Hepatocyte (in vitro differentiated cells): ENCODE measurements at regions not wholly inside any gene's neighbourhood (a gene's known extent, or its start where the extent isn't known, plus 50 kb on each side); places are given as distances from the start of the nearest gene placed in this dataset.

Source experiments
- DNase-seq: peaks from one replicate; pipeline ENCODE4 v3.0.0-alpha.2; 2016; ENCODE audit warnings: low spot score
- H2AFZ ChIP-seq: fragments of 200-600 bp; sonication (generic); 2 replicates; pipeline ENCODE4 v1.6.0; 2016; ENCODE audit warnings: antibody characterized with exemption, mild to moderate bottlenecking
- H3K27ac ChIP-seq: fragments of 200-600 bp; sonication (generic); 2 replicates; pipeline ENCODE4 v1.5.1; 2016; ENCODE audit warnings: mild to moderate bottlenecking
- H3K27me3 ChIP-seq: fragments of 200-600 bp; sonication (generic); 2 replicates; pipeline ENCODE4 v1.6.1; 2016
- H3K36me3 ChIP-seq: fragments of 200-600 bp; sonication (generic); replicated peaks from 2 replicates; pipeline ENCODE4 v1.5.1; 2016; ENCODE audit warnings: low read depth; ENCODE audit not compliant: insufficient read depth
- H3K4me1 ChIP-seq: fragments of 200-600 bp; sonication (generic); 2 replicates; pipeline ENCODE4 v1.5.1; 2016; ENCODE audit warnings: mild to moderate bottlenecking, moderate library complexity; ENCODE audit not compliant: insufficient read depth
- H3K4me2 ChIP-seq: fragments of 200-600 bp; sonication (generic); 2 replicates; pipeline ENCODE4 v1.6.0; 2016
- H3K4me3 ChIP-seq: fragments of 200-600 bp; sonication (generic); 2 replicates; pipeline ENCODE4 v1.5.1; 2016; ENCODE audit warnings: mild to moderate bottlenecking
- H3K79me2 ChIP-seq: fragments of 200-600 bp; sonication (generic); 2 replicates; pipeline ENCODE4 v1.6.0; 2017; ENCODE audit warnings: mild to moderate bottlenecking
- H3K9me2 ChIP-seq: fragments of 200-600 bp; sonication (generic); replicated peaks from 2 replicates; pipeline ENCODE4 v1.6.0; 2017; ENCODE audit warnings: mild to moderate bottlenecking; ENCODE audit not compliant: insufficient read depth
- H3K9me3 ChIP-seq: fragments of 200-600 bp; sonication (generic); 2 replicates; pipeline ENCODE4 v1.5.1; 2016; ENCODE audit warnings: low read depth, mild to moderate bottlenecking
- H4K20me1 ChIP-seq: fragments of 200-600 bp; sonication (generic); 2 replicates; pipeline ENCODE4 v1.6.0; 2016; ENCODE audit warnings: mild to moderate bottlenecking; ENCODE audit not compliant: insufficient read depth, poor library complexity, severe bottlenecking
- EZH2 ChIP-seq: fragments of 200-600 bp; sonication (generic); IDR thresholded peaks from 2 replicates; pipeline ENCODE4 v1.6.1; 2016; ENCODE audit warnings: antibody characterized with exemption, mild to moderate bottlenecking, borderline replicate concordance
- EZH2phosphoT487 ChIP-seq: fragments of 200-600 bp; sonication (generic); IDR thresholded peaks from one replicate; pipeline ENCODE4 v1.6.1; 2018; ENCODE audit warnings: antibody characterized with exemption, mild to moderate bottlenecking, low read depth, moderate library complexity; ENCODE audit not compliant: unreplicated experiment, severe bottlenecking
- WGBS: methylation state at CpG from one replicate; pipeline ENCODE4 v1.1.6; 2016; ENCODE audit warnings: low lambda C conversion rate; ENCODE audit errors: missing lambda C conversion rate; 5-methylcytosine and 5-hydroxymethylcytosine counted together
- TF ChIP-seq, protein P1 (sequence below): fragments of 200-600 bp; sonication (generic); IDR thresholded peaks from 2 replicates; pipeline ENCODE4 v1.5.1; 2016; ENCODE audit warnings: antibody characterized with exemption, mild to moderate bottlenecking; ENCODE audit not compliant: poor library complexity

DNA sequence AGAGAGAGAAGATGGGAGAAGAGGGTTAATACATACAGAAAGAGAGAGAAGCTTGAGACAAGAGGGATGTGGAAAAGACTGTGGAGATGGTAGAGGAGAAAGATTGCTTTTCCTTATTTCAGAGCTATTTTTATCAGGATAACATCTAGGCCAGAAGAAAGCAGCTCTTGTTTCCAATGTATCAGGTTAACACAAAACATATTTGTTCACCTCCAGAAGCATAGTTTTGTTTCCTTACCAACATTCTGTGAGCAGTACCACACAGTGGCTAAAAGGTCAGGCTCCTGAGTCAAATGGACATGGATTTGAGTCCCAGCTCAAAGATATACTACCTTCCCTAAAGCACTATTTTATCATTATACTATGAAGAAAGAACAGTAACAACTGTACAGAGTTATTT lies 185.5 kb downstream of the DUSP10 start:
- Histone ChIP-seq H3K4me3 (no peak overlapping the region), H3K36me3 (no peaks in the 10 kb centered on the region), H3K4me2 (no peak overlapping the region), H3K9me3 (no peaks in the 10 kb centered on the region), H3K27ac (no peak overlapping the region), H3K79me2 (no peaks in the 10 kb centered on the region), H4K20me1 (no peaks in the 10 kb centered on the region), H3K4me1 (no peaks in the 10 kb centered on the region), H2AFZ (no peak overlapping the region), H3K9me2 (no peaks in the 10 kb centered on the region), H3K27me3 (no peaks in the 10 kb centered on the region)
- TF ChIP-seq, protein P1, sequence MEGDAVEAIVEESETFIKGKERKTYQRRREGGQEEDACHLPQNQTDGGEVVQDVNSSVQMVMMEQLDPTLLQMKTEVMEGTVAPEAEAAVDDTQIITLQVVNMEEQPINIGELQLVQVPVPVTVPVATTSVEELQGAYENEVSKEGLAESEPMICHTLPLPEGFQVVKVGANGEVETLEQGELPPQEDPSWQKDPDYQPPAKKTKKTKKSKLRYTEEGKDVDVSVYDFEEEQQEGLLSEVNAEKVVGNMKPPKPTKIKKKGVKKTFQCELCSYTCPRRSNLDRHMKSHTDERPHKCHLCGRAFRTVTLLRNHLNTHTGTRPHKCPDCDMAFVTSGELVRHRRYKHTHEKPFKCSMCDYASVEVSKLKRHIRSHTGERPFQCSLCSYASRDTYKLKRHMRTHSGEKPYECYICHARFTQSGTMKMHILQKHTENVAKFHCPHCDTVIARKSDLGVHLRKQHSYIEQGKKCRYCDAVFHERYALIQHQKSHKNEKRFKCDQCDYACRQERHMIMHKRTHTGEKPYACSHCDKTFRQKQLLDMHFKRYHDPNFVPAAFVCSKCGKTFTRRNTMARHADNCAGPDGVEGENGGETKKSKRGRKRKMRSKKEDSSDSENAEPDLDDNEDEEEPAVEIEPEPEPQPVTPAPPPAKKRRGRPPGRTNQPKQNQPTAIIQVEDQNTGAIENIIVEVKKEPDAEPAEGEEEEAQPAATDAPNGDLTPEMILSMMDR, result no peak
- TF ChIP-seq EZH2, result no peak
- no peak for TF ChIP-seq EZH2phosphoT487
- no peak for DNase-seq

DNA sequence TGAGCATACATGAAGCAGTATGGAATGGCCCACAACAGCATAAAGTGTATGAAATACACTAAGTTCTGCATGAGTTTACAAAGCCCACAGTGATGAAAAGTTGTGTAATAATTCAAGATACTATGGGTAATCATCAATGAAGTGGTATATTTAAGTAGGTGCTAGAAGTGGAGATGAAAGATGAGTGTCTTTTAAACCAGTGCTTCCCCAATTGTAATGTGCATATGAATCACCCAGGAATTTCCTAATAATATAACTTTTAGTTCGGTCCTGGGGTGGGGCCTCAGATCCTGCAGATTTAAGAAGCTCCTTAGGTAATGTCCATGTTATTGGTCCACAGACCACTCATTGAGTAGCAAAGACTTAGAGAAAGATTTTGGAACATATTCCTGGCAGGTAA lies 184.9 kb downstream of the DUSP10 start:
- H3K4me3 ChIP-seq, result no peak overlapping the region
- WGBS, result 91% methylated on average over 1 of the region's 1 CpG
- no peak for TF ChIP-seq EZH2phosphoT487
- TF ChIP-seq, protein P1, result no peak
- TF ChIP-seq EZH2, result no peak
- DNase-seq, result no peak
- no peaks in the 10 kb centered on the region for H3K4me1 ChIP-seq
- no peaks in the 10 kb centered on the region for H3K79me2 ChIP-seq
- H3K4me2 ChIP-seq, result no peak overlapping the region
- H3K9me2 ChIP-seq, result no peaks in the 10 kb centered on the region
- H3K36me3 ChIP-seq, result no peaks in the 10 kb centered on the region
- no peak overlapping the region for H3K27ac ChIP-seq
- no peaks in the 10 kb centered on the region for H4K20me1 ChIP-seq
- H3K27me3 ChIP-seq, result no peaks in the 10 kb centered on the region
- no peak overlapping the region for H2AFZ ChIP-seq
- H3K9me3 ChIP-seq, result no peaks in the 10 kb centered on the region

DNA sequence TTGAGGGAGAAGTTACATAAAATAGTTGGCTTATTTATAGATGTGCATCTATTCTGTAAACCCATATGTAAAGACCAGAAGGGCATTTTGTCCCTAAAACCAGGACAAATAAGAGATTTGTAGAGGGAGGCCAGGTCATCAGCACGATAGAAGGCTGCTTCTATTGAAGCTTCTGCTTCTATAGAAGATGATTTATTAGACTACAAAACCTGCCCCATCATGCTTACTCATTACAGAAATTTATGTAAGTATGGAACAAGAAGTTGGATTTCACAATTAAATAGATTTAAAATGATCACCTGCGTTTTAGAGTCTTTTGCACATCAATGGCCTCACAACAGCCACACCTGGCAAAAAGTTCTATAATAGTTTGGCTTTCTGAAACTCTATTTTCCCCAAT lies 183.5 kb downstream of the DUSP10 start:
- Histone ChIP-seq H3K79me2 (no peaks in the 10 kb centered on the region), H4K20me1 (no peaks in the 10 kb centered on the region), H2AFZ (no peak overlapping the region), H3K4me3 (no peak overlapping the region), H3K4me1 (no peaks in the 10 kb centered on the region), H3K4me2 (no peak overlapping the region), H3K36me3 (no peaks in the 10 kb centered on the region), H3K9me2 (no peaks in the 10 kb centered on the region), H3K9me3 (no peaks in the 10 kb centered on the region), H3K27me3 (no peaks in the 10 kb centered on the region), H3K27ac (no peak overlapping the region)
- 89% methylated on average over 2 of the region's 2 CpGs for WGBS
- TF ChIP-seq, protein P1, result no peak
- TF ChIP-seq EZH2phosphoT487 (no peak), EZH2 (no peak)
- no peak for DNase-seq

DNA sequence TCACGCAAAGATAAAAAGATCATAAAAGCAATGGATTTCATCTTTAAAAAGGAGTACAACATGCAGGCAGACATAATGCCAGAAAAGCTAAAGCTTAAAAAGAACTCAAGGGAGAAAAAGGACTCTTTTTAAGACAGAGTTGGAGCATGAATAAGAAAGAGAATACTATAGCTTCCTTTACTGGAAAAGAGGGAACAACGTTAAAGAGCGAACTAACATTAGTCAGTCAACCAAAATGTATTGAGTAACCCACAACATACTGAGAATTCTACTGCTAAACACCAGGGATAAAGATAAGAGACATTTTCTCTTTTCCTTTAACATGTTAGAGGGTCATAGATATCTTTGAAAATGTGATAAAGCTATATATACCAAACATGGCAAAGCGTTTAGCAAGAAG lies 182.0 kb downstream of the DUSP10 start:
- whole genome bisulfite sequencing, result 60% methylated on average over 4 of the region's 4 CpGs
- Histone ChIP-seq H3K9me3 (no peaks in the 10 kb centered on the region), H3K4me1 (no peaks in the 10 kb centered on the region), H3K4me3 (no peak overlapping the region), H3K4me2 (no peak overlapping the region), H3K27ac (no peak overlapping the region), H3K36me3 (no peaks in the 10 kb centered on the region), H3K27me3 (no peaks in the 10 kb centered on the region), H3K9me2 (no peaks in the 10 kb centered on the region), H2AFZ (no peak overlapping the region), H4K20me1 (no peaks in the 10 kb centered on the region), H3K79me2 (no peaks in the 10 kb centered on the region)
- DNase-seq, result no peak
- TF ChIP-seq, protein P1, result no peak
- TF ChIP-seq EZH2phosphoT487, result no peak
- TF ChIP-seq EZH2, result no peak
